Activated CD4-positive, alpha-beta T cell treated with anti-CD3 and anti-CD28 coated beads, Interleukin-2, amount 50 U/mL, for 16 hours (primary cell): ENCODE measurements at regions not wholly inside any gene's neighbourhood (a gene's known extent, or its start where the extent isn't known, plus 50 kb on each side); places are given as distances from the start of the nearest gene placed in this dataset.

Source experiments
- DNase-seq: peaks from one replicate; pipeline ENCODE4 v3.0.0-alpha.2; 2020

- DNase-seq = no peak
Measured at GRCh38 chr4:114184901-114185300, 205.5 kb upstream of the ARSJ start.

- no peak for DNase-seq
Measured at GRCh38 chr4:114187592-114187991, 208.1 kb upstream of the ARSJ start.

GRCh38 chr4:114191496-114191895, 212.0 kb upstream of the ARSJ start:
- no peak for DNase-seq

- no peak for DNase-seq
Measured at GRCh38 chr4:114192854-114193253, 213.4 kb upstream of the ARSJ start.

- no peak for DNase-seq
Measured at GRCh38 chr4:114193624-114194399, 214.4 kb upstream of the ARSJ start.

GRCh38 chr4:114196606-114197005, 217.2 kb upstream of the ARSJ start:
- no peak for DNase-seq

GRCh38 chr4:114200026-114200425, 220.6 kb upstream of the ARSJ start:
- no peak for DNase-seq

GRCh38 chr4:114205261-114205660, 225.8 kb upstream of the ARSJ start:
- DNase-seq = no peak

- no peak for DNase-seq
Measured at GRCh38 chr4:114208574-114209151, 229.2 kb upstream of the ARSJ start.

GRCh38 chr4:114209584-114209983, 230.1 kb upstream of the ARSJ start:
- DNase-seq = no peak

GRCh38 chr4:114211556-114211955, 232.1 kb upstream of the ARSJ start:
- no peak for DNase-seq

- DNase-seq = no peak
Measured at GRCh38 chr4:114217150-114217817, 237.8 kb upstream of the ARSJ start.

- DNase-seq = no peak
Measured at GRCh38 chr4:114223580-114223979, 244.1 kb upstream of the ARSJ start.

GRCh38 chr4:114225436-114225835, 246.0 kb upstream of the ARSJ start:
- DNase-seq = no peak

GRCh38 chr4:114226179-114226578, 246.7 kb upstream of the ARSJ start:
- DNase-seq = no peak

GRCh38 chr4:114226968-114227760, 247.7 kb upstream of the ARSJ start:
- DNase-seq = no peak

GRCh38 chr4:114229706-114230105, 250.3 kb upstream of the ARSJ start:
- no peak for DNase-seq

- no peak for DNase-seq
Measured at GRCh38 chr4:114236171-114236769, 256.8 kb upstream of the ARSJ start.

- no peak for DNase-seq
Measured at GRCh38 chr4:114237997-114238396, 258.6 kb upstream of the ARSJ start.

GRCh38 chr4:114249561-114249960, 270.1 kb upstream of the ARSJ start:
- no peak for DNase-seq

- no peak for DNase-seq
Measured at GRCh38 chr4:114249976-114250375, 270.5 kb upstream of the ARSJ start.

- DNase-seq = no peak
Measured at GRCh38 chr4:114250439-114250891, 271.0 kb upstream of the ARSJ start.

GRCh38 chr4:114251020-114251419, 271.6 kb upstream of the ARSJ start:
- no peak for DNase-seq
